ENCODE measurements at regions not wholly inside any gene's neighbourhood (a gene's known extent, or its start where the extent isn't known, plus 50 kb on each side); places are given as distances from the start of the nearest gene placed in this dataset.
A peak's percentile ranks its signal among the peaks of the same experiment; 100 is the strongest.

- DNase-seq (ENCODE audit: low spot score), result no peak
- in situ Hi-C loops (cut with HindIII; ENCODE audit: low sequenced_read_pairs), result no loop called here
Observed at GRCh38 chr2:18792684-18793083, 203.3 kb upstream of the NT5C1B start.

GRCh38 chr2:18792226-18792629 is 202.9 kb upstream of the NT5C1B start:
- in situ Hi-C loops (cut with HindIII; ENCODE audit: low sequenced_read_pairs), result no loop called here
- peak; percentile 4 for DNase-seq (ENCODE audit: low spot score)

GRCh38 chr2:18791172-18791797 is 201.9 kb upstream of the NT5C1B start:
- no peak for DNase-seq (ENCODE audit: low spot score)
- in situ Hi-C loops (cut with HindIII; ENCODE audit: low sequenced_read_pairs), result no loop called here

- DNase-seq (ENCODE audit: low spot score), result no peak
- in situ Hi-C loops (cut with HindIII; ENCODE audit: low sequenced_read_pairs), result no loop called here
Observed at GRCh38 chr2:18790509-18791171, 201.3 kb upstream of the NT5C1B start.

GRCh38 chr2:18788592-18788991 is 199.2 kb upstream of the NT5C1B start:
- no peak for DNase-seq (ENCODE audit: low spot score)
- in situ Hi-C loops (cut with HindIII; ENCODE audit: low sequenced_read_pairs), result no loop called here

- in situ Hi-C loops (cut with HindIII; ENCODE audit: low sequenced_read_pairs), result no loop called here
- DNase-seq (ENCODE audit: low spot score), result no peak
Observed at GRCh38 chr2:18787726-18788125, 198.4 kb upstream of the NT5C1B start.

- DNase-seq (ENCODE audit: low spot score), result no peak
- in situ Hi-C loops (cut with HindIII; ENCODE audit: low sequenced_read_pairs), result no loop called here
Observed at GRCh38 chr2:18784245-18784644, 194.9 kb upstream of the NT5C1B start.

GRCh38 chr2:18781541-18782280 is 192.3 kb upstream of the NT5C1B start:
- in situ Hi-C loops (cut with HindIII; ENCODE audit: low sequenced_read_pairs), result no loop called here
- DNase-seq (ENCODE audit: low spot score), result no peak

GRCh38 chr2:18777250-18777812 is 188.0 kb upstream of the NT5C1B start:
- no peak for DNase-seq (ENCODE audit: low spot score)
- in situ Hi-C loops (cut with HindIII; ENCODE audit: low sequenced_read_pairs), result no loop called here

GRCh38 chr2:18771212-18771611 is 181.8 kb upstream of the NT5C1B start:
- in situ Hi-C loops (cut with HindIII; ENCODE audit: low sequenced_read_pairs), result no loop called here
- DNase-seq (ENCODE audit: low spot score), result no peak

GRCh38 chr2:18763338-18763737 is 174.0 kb upstream of the NT5C1B start:
- in situ Hi-C loops (cut with HindIII; ENCODE audit: low sequenced_read_pairs), result no loop called here
- no peak for DNase-seq (ENCODE audit: low spot score)

- in situ Hi-C loops (cut with HindIII; ENCODE audit: low sequenced_read_pairs), result no loop called here
- no peak for DNase-seq (ENCODE audit: low spot score)
Observed at GRCh38 chr2:18762667-18763066, 173.3 kb upstream of the NT5C1B start.

GRCh38 chr2:18754286-18754685 is 164.9 kb upstream of the NT5C1B start:
- in situ Hi-C loops (cut with HindIII; ENCODE audit: low sequenced_read_pairs), result no loop called here
- no peak for DNase-seq (ENCODE audit: low spot score)

- no peak for DNase-seq (ENCODE audit: low spot score)
- in situ Hi-C loops (cut with HindIII; ENCODE audit: low sequenced_read_pairs), result no loop called here
Observed at GRCh38 chr2:18753722-18754121, 164.4 kb upstream of the NT5C1B start.

GRCh38 chr2:18752667-18753422 is 163.5 kb upstream of the NT5C1B start:
- DNase-seq (ENCODE audit: low spot score), result no peak
- in situ Hi-C loops (cut with HindIII; ENCODE audit: low sequenced_read_pairs), result no loop called here

GRCh38 chr2:18752022-18752493 is 162.7 kb upstream of the NT5C1B start:
- DNase-seq (ENCODE audit: low spot score), result no peak
- in situ Hi-C loops (cut with HindIII; ENCODE audit: low sequenced_read_pairs), result no loop called here

- in situ Hi-C loops (cut with HindIII; ENCODE audit: low sequenced_read_pairs), result no loop called here
- no peak for DNase-seq (ENCODE audit: low spot score)
Observed at GRCh38 chr2:18750672-18751554, 161.5 kb upstream of the NT5C1B start.

- in situ Hi-C loops (cut with HindIII; ENCODE audit: low sequenced_read_pairs), result no loop called here
Observed at GRCh38 chr2:18749912-18750526, 160.7 kb upstream of the NT5C1B start.

More at GRCh38 chr2:18749912-18750526, 160.7 kb upstream of the NT5C1B start:
- DNase-seq (ENCODE audit: low spot score), result peak; percentile 55
